ENCODE measurements at regions not wholly inside any gene's neighbourhood (a gene's known extent, or its start where the extent isn't known, plus 50 kb on each side); places are given as distances from the start of the nearest gene placed in this dataset.
"Not testable (repeated sequence)": the region's sequence is repeated elsewhere in the genome, so short reads cannot be mapped to it uniquely, and the experiment has no call there.

GRCh38 chrX:150119323-150119722 is 181.0 kb upstream of the EOLA2 start:
- Mint-ChIP-seq H3K9me3 (no peaks in the 10 kb centered on the region), H3K4me3 (no peak overlapping the region), H3K4me1 (ENCODE audit: low read depth) (no peaks in the 10 kb centered on the region), H3K27me3 (ENCODE audit: low read depth) (peaks cover 19% of the 10 kb centered on the region), H3K36me3 (ENCODE audit: low read depth) (no peaks in the 10 kb centered on the region), H3K27ac (no peak overlapping the region)

DNA sequence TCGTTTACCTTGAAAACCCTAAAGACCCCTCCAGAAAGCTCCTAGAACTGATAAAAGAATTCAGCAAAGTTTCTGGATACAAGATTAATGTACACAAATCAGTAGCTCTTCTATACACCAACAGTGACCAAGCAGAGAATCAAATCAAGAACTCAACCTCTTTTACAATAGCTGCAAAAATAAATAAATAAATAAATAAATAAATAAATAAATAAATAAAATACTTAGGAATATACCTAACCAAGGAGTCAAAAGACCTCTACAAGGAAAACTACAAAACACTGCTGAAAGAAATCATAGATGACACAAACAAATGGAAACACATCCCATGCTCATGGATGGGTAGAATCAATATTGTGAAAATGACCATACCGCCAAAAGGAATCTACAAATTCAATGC is 186.8 kb upstream of the EOLA2 start:
- H3K27me3 Mint-ChIP-seq (ENCODE audit: low read depth): peaks cover 12% of the 10 kb centered on the region
- not testable (repeated sequence) for H3K36me3 Mint-ChIP-seq (ENCODE audit: low read depth); H3K4me1 Mint-ChIP-seq (ENCODE audit: low read depth); H3K9me3 Mint-ChIP-seq; H3K27ac Mint-ChIP-seq; H3K4me3 Mint-ChIP-seq

DNA sequence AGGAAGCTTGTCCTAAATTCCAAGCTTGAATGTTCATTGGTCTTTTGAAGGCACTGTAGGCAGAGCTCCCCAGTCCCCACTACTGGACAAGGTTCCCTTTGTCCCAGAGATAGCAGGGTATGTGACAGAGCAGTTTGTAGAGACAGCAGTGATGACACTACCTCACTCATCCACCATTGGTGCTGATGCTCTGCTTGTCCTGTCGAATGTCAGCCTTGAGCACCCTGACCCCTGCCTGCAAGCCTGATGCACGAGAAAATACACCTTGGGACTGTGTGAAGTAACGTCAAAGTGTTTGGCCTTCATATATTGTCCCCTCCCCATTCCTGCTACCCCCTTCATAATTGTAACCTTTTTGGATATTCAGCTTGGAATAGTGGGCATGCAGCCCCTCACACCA is 188.9 kb upstream of the EOLA2 start:
- Mint-ChIP-seq H3K4me3 (no peak overlapping the region), H3K27me3 (ENCODE audit: low read depth) (peaks cover 12% of the 10 kb centered on the region), H3K4me1 (ENCODE audit: low read depth) (no peaks in the 10 kb centered on the region), H3K36me3 (ENCODE audit: low read depth) (no peaks in the 10 kb centered on the region), H3K9me3 (no peaks in the 10 kb centered on the region), H3K27ac (no peak overlapping the region)

- Mint-ChIP-seq H3K27me3 (ENCODE audit: low read depth) (peaks cover 9% of the 10 kb centered on the region), H3K4me3 (no peak overlapping the region), H3K4me1 (ENCODE audit: low read depth) (no peaks in the 10 kb centered on the region), H3K27ac (no peak overlapping the region), H3K9me3 (peaks cover 6% of the 10 kb centered on the region), H3K36me3 (ENCODE audit: low read depth) (no peaks in the 10 kb centered on the region)
Measured at GRCh38 chrX:150143721-150144440, 205.6 kb upstream of the EOLA2 start.

DNA sequence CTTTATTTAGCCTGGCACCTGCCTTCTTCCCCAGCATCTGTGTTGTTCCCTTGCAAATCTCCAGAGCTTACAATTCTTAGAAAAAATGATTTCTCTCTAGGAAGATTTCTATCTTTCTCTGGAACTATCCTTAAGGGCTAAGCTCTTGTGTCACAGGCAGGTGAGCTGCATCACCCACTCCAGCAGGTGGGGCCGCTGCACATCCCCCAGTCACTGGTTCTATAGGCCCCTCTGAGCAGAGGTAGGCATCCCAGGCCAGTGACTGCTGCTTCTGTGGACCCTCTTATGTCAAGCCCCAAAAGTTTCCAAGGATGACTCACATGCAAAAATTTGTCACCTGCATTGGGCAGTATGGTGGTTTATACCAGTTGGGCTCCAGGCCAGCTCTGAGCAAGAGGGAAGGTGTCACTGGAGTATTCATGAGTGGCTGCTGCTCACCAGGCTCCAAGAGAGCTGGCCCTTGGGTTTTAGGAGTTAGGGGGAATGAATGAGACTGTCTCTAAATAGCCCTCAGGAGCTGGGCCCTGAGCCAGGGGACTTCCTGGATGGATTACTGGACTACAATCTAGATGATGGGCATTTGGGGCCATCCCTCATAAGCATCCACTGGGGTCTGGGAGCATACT is 208.1 kb upstream of the EOLA2 start:
- peaks cover 6% of the 10 kb centered on the region for H3K9me3 Mint-ChIP-seq
- no peak overlapping the region for H3K4me3 Mint-ChIP-seq
- H3K27me3 Mint-ChIP-seq (ENCODE audit: low read depth): peaks cover 7% of the 10 kb centered on the region
- H3K36me3 Mint-ChIP-seq (ENCODE audit: low read depth): no peaks in the 10 kb centered on the region
- no peak overlapping the region for H3K27ac Mint-ChIP-seq
- H3K4me1 Mint-ChIP-seq (ENCODE audit: low read depth): no peaks in the 10 kb centered on the region

DNA sequence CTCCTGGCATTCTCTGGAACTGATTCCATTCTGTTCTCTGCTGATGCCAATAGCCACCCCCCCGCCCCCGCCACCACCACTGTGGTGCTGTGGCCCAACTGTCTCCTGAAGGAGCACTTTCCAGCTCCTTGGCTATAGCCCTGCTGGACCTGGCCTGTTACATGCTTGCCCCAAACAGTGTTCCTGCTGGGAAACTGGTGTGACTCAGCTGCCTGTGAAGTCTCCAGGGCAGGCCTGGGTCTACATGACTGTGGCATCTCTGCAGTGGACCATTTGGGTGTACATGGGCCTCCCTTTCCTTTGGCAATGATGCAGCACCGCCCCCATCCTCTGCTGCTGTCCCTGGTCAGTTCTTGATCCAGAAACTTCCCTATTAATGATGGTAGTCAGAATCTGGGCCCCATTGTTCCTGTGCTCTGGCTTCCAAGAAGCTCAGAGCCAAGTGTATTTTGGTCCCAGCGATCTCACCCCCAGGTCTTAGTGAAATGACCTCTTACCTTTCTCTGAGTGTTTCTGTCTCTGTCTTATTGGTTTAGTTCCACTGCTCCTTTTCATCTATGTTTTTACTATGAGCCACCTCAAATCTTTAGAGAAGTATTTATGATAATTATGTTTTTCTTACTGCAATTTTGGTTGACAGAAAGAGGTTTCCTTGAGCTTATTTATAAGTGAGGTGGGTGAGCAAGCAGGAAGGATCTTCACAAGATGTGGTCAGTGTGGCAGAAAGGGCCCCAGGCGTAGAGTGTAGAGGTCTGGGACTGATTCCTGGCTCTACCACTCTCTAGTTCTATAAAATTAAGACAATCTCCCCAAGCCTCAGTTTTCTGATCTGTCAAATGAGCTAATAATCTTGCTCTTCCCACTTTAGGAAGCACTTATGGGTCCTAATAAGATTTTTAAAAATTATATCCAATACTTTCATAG is 210.7 kb upstream of the EOLA2 start:
- H3K4me3 Mint-ChIP-seq: no peak overlapping the region
- no peaks in the 10 kb centered on the region for H3K36me3 Mint-ChIP-seq (ENCODE audit: low read depth)
- H3K27ac Mint-ChIP-seq: no peak overlapping the region
- peaks cover under 1% of the 10 kb centered on the region for H3K27me3 Mint-ChIP-seq (ENCODE audit: low read depth)
- no peaks in the 10 kb centered on the region for H3K4me1 Mint-ChIP-seq (ENCODE audit: low read depth)
- no peaks in the 10 kb centered on the region for H3K9me3 Mint-ChIP-seq

DNA sequence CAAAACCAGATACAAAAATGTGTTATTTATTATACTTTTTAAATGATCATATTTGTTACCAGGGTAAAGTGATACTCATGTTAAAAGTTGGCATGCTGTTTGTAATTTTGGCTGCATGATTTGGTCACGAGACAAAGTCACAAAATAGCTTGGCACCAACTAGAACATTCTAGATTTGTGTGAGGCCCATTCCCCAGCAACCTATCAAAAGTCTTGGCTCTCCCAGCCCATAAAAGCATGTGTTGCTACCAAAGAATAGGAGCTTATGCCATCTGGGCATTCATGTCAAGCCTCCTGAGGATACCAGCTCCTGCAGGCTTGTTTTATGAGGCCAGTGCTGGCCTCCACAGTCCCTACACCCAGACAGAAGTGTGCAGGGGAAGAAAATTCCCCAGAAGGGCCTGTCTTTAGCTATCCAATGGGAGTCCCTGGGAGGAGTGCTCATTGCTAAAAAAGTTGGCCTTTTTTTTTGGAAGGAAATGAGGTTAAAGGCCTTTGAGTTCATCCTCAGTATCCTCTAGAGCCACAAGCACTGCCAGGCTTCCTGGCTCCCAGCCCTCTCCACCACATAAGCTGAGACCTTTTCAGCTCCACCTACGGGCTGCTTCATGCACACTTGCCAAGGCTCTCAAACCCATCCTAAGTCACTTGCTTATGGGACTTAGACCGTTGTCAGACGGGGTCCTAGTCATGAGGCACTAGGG is 211.9 kb upstream of the EOLA2 start:
- no peaks in the 10 kb centered on the region for H3K4me1 Mint-ChIP-seq (ENCODE audit: low read depth)
- no peak overlapping the region for H3K27ac Mint-ChIP-seq
- no peaks in the 10 kb centered on the region for H3K27me3 Mint-ChIP-seq (ENCODE audit: low read depth)
- no peaks in the 10 kb centered on the region for H3K9me3 Mint-ChIP-seq
- no peaks in the 10 kb centered on the region for H3K36me3 Mint-ChIP-seq (ENCODE audit: low read depth)
- no peak overlapping the region for H3K4me3 Mint-ChIP-seq

- no peaks in the 10 kb centered on the region for H3K27me3 Mint-ChIP-seq (ENCODE audit: low read depth)
- H3K4me3 Mint-ChIP-seq: no peak overlapping the region
- no peak overlapping the region for H3K27ac Mint-ChIP-seq
- H3K9me3 Mint-ChIP-seq: no peaks in the 10 kb centered on the region
- H3K4me1 Mint-ChIP-seq (ENCODE audit: low read depth): no peaks in the 10 kb centered on the region
- no peaks in the 10 kb centered on the region for H3K36me3 Mint-ChIP-seq (ENCODE audit: low read depth)
Measured at GRCh38 chrX:150150780-150151125, 212.4 kb upstream of the MAMLD1 start.

- Mint-ChIP-seq H3K4me1 (ENCODE audit: low read depth) (no peaks in the 10 kb centered on the region), H3K36me3 (ENCODE audit: low read depth) (no peaks in the 10 kb centered on the region), H3K27ac (no peak overlapping the region), H3K4me3 (no peak overlapping the region), H3K9me3 (no peaks in the 10 kb centered on the region), H3K27me3 (ENCODE audit: low read depth) (no peaks in the 10 kb centered on the region)
Measured at GRCh38 chrX:150152036-150152435, 211.1 kb upstream of the MAMLD1 start.

- Mint-ChIP-seq H3K4me1 (ENCODE audit: low read depth) (no peaks in the 10 kb centered on the region), H3K36me3 (ENCODE audit: low read depth) (no peaks in the 10 kb centered on the region), H3K4me3 (no peak overlapping the region), H3K27ac (no peak overlapping the region), H3K27me3 (ENCODE audit: low read depth) (no peaks in the 10 kb centered on the region), H3K9me3 (no peaks in the 10 kb centered on the region)
Measured at GRCh38 chrX:150152546-150152945, 210.6 kb upstream of the MAMLD1 start.

DNA sequence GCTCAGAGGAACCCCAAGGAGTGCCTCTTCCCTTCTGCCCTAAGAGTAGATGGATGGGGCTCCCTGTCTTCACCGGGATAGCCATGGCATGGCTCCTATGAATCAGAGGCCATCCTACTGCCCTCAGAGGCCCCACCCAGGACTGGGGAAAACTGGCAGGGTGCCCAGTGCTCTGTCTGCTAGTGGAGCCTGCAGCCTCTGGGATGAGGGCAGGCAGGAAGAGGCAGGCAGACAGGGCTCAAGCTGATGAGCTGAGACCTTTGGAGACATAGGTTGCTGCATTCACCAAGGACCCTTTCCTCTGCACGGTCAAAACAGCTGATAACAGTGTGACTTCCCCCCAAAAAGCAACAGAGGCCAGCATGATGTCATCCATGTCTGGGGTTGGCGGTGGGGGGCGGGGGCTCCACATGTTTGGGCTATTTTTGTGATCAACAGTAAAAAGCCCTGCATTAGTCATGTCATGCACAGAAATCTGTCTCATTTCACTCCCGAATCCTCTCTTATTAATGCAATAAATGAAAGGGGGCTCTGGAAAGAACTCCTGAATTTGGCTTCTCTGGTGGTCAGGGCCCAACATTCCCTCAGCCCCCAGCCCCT is 207.6 kb upstream of the MAMLD1 start:
- no peak overlapping the region for H3K4me3 Mint-ChIP-seq
- H3K9me3 Mint-ChIP-seq: no peaks in the 10 kb centered on the region
- no peak overlapping the region for H3K27ac Mint-ChIP-seq
- no peaks in the 10 kb centered on the region for H3K4me1 Mint-ChIP-seq (ENCODE audit: low read depth)
- no peaks in the 10 kb centered on the region for H3K36me3 Mint-ChIP-seq (ENCODE audit: low read depth)
- H3K27me3 Mint-ChIP-seq (ENCODE audit: low read depth): no peaks in the 10 kb centered on the region

DNA sequence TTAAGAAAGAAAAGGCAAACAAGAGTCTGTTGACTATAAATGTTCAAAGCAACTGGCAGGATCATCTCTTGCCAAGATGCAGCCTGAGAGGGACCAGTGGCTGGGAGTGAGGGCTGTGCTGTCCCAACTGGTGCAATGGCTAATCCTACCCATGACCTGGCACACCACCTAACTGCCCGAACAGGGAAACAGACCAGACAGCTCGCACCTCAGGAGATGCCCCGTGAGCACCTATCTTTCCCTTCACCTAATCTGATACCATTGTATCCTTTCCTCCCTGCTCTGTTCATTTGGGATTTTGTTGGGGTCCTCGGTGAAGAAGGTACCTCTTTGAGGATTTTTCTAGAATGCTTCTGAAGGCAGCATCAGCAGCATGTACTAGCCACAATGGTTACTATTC is 206.5 kb upstream of the MAMLD1 start:
- no peak overlapping the region for H3K27ac Mint-ChIP-seq
- H3K9me3 Mint-ChIP-seq: no peaks in the 10 kb centered on the region
- H3K4me1 Mint-ChIP-seq (ENCODE audit: low read depth): no peaks in the 10 kb centered on the region
- no peaks in the 10 kb centered on the region for H3K27me3 Mint-ChIP-seq (ENCODE audit: low read depth)
- no peaks in the 10 kb centered on the region for H3K36me3 Mint-ChIP-seq (ENCODE audit: low read depth)
- H3K4me3 Mint-ChIP-seq: no peak overlapping the region

DNA sequence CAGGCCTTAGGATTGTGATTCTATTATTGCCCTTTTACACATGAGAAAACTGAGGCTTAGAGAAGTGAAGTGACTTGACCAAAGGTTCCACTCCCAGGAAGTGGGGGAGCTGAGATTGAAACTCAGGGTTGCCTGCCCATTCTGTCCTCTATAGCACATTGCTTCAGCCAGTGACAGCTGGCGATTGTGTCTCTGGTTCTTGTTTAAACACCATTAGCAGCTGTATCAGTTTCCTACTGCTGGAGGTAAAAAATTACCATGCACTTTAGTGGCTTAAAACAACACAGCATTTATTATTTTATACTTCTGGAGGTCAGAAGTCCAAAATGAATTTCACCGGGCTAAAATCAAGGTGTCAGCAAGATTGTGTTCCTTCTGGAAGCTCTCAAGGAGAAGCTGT is 205.8 kb upstream of the MAMLD1 start:
- H3K27me3 Mint-ChIP-seq (ENCODE audit: low read depth): no peaks in the 10 kb centered on the region
- H3K9me3 Mint-ChIP-seq: no peaks in the 10 kb centered on the region
- no peaks in the 10 kb centered on the region for H3K4me1 Mint-ChIP-seq (ENCODE audit: low read depth)
- no peak overlapping the region for H3K27ac Mint-ChIP-seq
- H3K36me3 Mint-ChIP-seq (ENCODE audit: low read depth): no peaks in the 10 kb centered on the region
- H3K4me3 Mint-ChIP-seq: no peak overlapping the region

All from T-helper 1 cell treated with Interleukin-12 subunit alpha and Interleukin-12 subunit beta and Interleukin-4 antibody, amounts not matched to agents 30 μg/mL and 1 μg/mL, for 36 hours (primary cell).